ENCODE measurements at regions not wholly inside any gene's neighbourhood (a gene's known extent, or its start where the extent isn't known, plus 50 kb on each side); places are given as distances from the start of the nearest gene placed in this dataset.
"Not testable (repeated sequence)": the region's sequence is repeated elsewhere in the genome, so short reads cannot be mapped to it uniquely, and the experiment has no call there.

- TF ChIP-seq EP300 (IDR thresholded peaks at IDR 0.05) (no peak), POLR2A (IDR thresholded peaks at IDR 0.05) (no peak), CTCF (IDR thresholded peaks at IDR 0.05) (no peak)
- Histone ChIP-seq H3K27ac (no peak overlapping the region), H3K36me3 (no peaks in the 10 kb centered on the region), H3K9me3 (no peaks in the 10 kb centered on the region), H3K4me1 (ENCODE audit: insufficient read depth) (no peaks in the 10 kb centered on the region), H3K27me3 (no peaks in the 10 kb centered on the region), H3K4me3 (no peak overlapping the region)
- intact Hi-C loops (cut with DNase I), result no loop called here
- DNase-seq, result no peak
- 83 to 91% (median 90%) methylated on average over 3 of the region's 3 CpGs for WGBS, 3 donors
Measured at GRCh38 chr17:27181935-27182334, 112.0 kb upstream of the WSB1 start.

- H3K27ac ChIP-seq; H3K4me3 ChIP-seq; H3K36me3 ChIP-seq; H3K27me3 ChIP-seq; H3K4me1 ChIP-seq (ENCODE audit: insufficient read depth); H3K9me3 ChIP-seq; intact Hi-C loops (cut with DNase I): not testable (repeated sequence)
- 29 to 39% (median 36%) methylated on average over 7 to 8 of the region's 8 CpGs for WGBS, 3 donors
- peak in 1 of 5 donors; percentile 24 for DNase-seq
Measured at GRCh38 chr17:27197505-27197904, 96.4 kb upstream of the WSB1 start.

GRCh38 chr17:27199948-27200347 lies 94.0 kb upstream of the WSB1 start:
- TF ChIP-seq CTCF (IDR thresholded peaks at IDR 0.05) (no peak), EP300 (IDR thresholded peaks at IDR 0.05) (no peak)

GRCh38 chr17:27200476-27200875 lies 93.4 kb upstream of the WSB1 start:
- no peak for TF ChIP-seq POLR2A (IDR thresholded peaks at IDR 0.05)
- TF ChIP-seq CTCF (IDR thresholded peaks at IDR 0.05), result no peak
- no peak for TF ChIP-seq EP300 (IDR thresholded peaks at IDR 0.05)
- intact Hi-C loops (cut with DNase I), result no loop called here
- no peak for DNase-seq

More at GRCh38 chr17:27199948-27200347, 94.0 kb upstream of the WSB1 start:
- H3K4me3 ChIP-seq, result no peak overlapping the region
- intact Hi-C loops (cut with DNase I), result no loop called here
- H3K36me3 ChIP-seq, result no peaks in the 10 kb centered on the region
- no peaks in the 10 kb centered on the region for H3K4me1 ChIP-seq (ENCODE audit: insufficient read depth)
- H3K9me3 ChIP-seq, result no peaks in the 10 kb centered on the region
- no peak overlapping the region for H3K27ac ChIP-seq
- DNase-seq, result no peak
- 53 to 68% (median 66%) methylated on average over 4 of the region's 4 CpGs for WGBS, 3 donors
- no peaks in the 10 kb centered on the region for H3K27me3 ChIP-seq

GRCh38 chr17:27203241-27203640 lies 90.7 kb upstream of the WSB1 start:
- intact Hi-C loops (cut with DNase I), result no loop called here
- TF ChIP-seq CTCF (IDR thresholded peaks at IDR 0.05), result no peak
- TF ChIP-seq POLR2A (IDR thresholded peaks at IDR 0.05), result no peak
- TF ChIP-seq EP300 (IDR thresholded peaks at IDR 0.05), result no peak

More at GRCh38 chr17:27200476-27200875, 93.4 kb upstream of the WSB1 start:
- Histone ChIP-seq H3K4me1 (ENCODE audit: insufficient read depth) (no peaks in the 10 kb centered on the region), H3K4me3 (no peak overlapping the region), H3K27ac (no peak overlapping the region), H3K36me3 (no peaks in the 10 kb centered on the region), H3K9me3 (no peaks in the 10 kb centered on the region), H3K27me3 (no peaks in the 10 kb centered on the region)

More at GRCh38 chr17:27203241-27203640, 90.7 kb upstream of the WSB1 start:
- H3K27ac ChIP-seq, result no peak overlapping the region
- H3K9me3 ChIP-seq, result no peaks in the 10 kb centered on the region
- no peaks in the 10 kb centered on the region for H3K27me3 ChIP-seq
- H3K4me1 ChIP-seq (ENCODE audit: insufficient read depth), result no peaks in the 10 kb centered on the region
- WGBS, 3 donors, result 62 to 77% (median 72%) methylated on average over 3 of the region's 3 CpGs
- H3K4me3 ChIP-seq, result no peak overlapping the region
- no peak for DNase-seq
- no peaks in the 10 kb centered on the region for H3K36me3 ChIP-seq

All from ovary (tissue), 7 donors.